Mesodermal cell (in vitro differentiated cells): ENCODE measurements at regions not wholly inside any gene's neighbourhood (a gene's known extent, or its start where the extent isn't known, plus 50 kb on each side); places are given as distances from the start of the nearest gene placed in this dataset.
"Not testable (repeated sequence)": the region's sequence is repeated elsewhere in the genome, so short reads cannot be mapped to it uniquely, and the experiment has no call there.

Source experiments
- H3K27ac ChIP-seq: 2 replicates; pipeline ENCODE4 v1.7.0; 2013; ENCODE audit warnings: mild to moderate bottlenecking, low read depth, low read length, moderate library complexity; ENCODE audit not compliant: severe bottlenecking
- H3K36me3 ChIP-seq: 2 replicates; pipeline ENCODE4 v1.7.1; 2013; ENCODE audit warnings: mild to moderate bottlenecking, low read length, moderate library complexity; ENCODE audit not compliant: control insufficient read depth, insufficient read depth
- H3K4me1 ChIP-seq: one replicate; pipeline ENCODE4 v1.7.1; 2013; ENCODE audit warnings: mild to moderate bottlenecking, low read length; ENCODE audit not compliant: insufficient read depth, control insufficient read depth, poor library complexity, severe bottlenecking
- H3K4me3 ChIP-seq: 2 replicates; pipeline ENCODE4 v1.7.0; 2013; ENCODE audit warnings: low read length, control low read depth, mild to moderate bottlenecking; ENCODE audit not compliant: insufficient read depth, poor library complexity, severe bottlenecking; ENCODE audit errors: extremely low read depth
- H3K9me3 ChIP-seq: 2 replicates; pipeline ENCODE4 v1.7.1; 2013; ENCODE audit warnings: mild to moderate bottlenecking, low read length, moderate library complexity; ENCODE audit not compliant: control insufficient read depth
- WGBS, 2 experiments: methylation state at CpG; one replicate each; pipeline ENCODE4 v1.1.5; 2013; ENCODE audit warnings: missing lambda C conversion rate in 2 of 2; ENCODE audit not compliant: insufficient coverage in 2 of 2; 5-methylcytosine and 5-hydroxymethylcytosine counted together

DNA sequence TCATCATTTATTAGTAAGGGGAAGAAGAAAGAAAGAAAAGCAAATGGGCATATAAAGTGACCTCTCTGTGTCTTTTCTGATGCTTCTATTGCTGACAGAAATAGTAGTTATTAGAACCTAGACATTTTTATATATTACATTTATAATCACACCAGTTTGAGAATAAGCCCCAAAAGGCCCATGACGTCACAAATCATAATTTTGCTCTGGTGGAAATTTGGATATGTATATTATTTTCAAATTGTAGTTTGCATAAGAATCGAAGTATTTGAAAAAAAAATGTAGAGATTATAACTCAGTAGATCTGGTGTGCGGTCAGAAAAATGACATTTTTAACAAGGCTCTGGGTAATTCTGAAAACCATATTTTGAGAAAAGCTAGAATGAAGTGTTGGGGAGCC is 101.2 kb upstream of the STEAP1 start:
- Histone ChIP-seq H3K4me1 (no peaks in the 10 kb centered on the region), H3K27ac (no peak overlapping the region), H3K36me3 (no peaks in the 10 kb centered on the region), H3K4me3 (no peak overlapping the region), H3K9me3 (no peaks in the 10 kb centered on the region)
- WGBS, 2 experiments = 70 to 94% methylated on average over 2 to 3 of the region's 3 CpGs

DNA sequence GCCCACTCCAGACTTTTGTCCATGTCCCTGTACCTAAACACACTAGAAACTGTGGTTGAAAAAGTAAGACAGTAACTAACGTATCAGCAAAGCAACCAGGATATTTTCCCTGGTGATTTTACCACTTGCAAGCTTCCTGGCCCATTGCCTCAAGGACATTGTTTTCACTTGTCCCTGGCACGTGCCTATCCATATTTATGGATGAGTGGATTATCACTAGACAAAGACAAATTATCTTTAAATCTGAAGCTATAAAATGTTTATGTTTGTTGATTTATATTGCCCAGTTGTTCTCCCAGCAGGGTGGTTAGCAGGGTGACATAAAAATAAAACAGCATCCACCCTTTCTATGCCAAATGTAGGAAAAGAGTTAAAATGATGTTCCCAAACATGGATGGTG is 93.2 kb upstream of the STEAP1 start:
- 100% methylated on average over 1 of the region's 2 CpGs; no CpG with 5 or more reads in 1 of the 2 experiments for WGBS, 2 experiments
- Histone ChIP-seq H3K27ac (no peak overlapping the region), H3K9me3 (no peaks in the 10 kb centered on the region), H3K4me1 (no peaks in the 10 kb centered on the region), H3K4me3 (no peak overlapping the region), H3K36me3 (no peaks in the 10 kb centered on the region)

DNA sequence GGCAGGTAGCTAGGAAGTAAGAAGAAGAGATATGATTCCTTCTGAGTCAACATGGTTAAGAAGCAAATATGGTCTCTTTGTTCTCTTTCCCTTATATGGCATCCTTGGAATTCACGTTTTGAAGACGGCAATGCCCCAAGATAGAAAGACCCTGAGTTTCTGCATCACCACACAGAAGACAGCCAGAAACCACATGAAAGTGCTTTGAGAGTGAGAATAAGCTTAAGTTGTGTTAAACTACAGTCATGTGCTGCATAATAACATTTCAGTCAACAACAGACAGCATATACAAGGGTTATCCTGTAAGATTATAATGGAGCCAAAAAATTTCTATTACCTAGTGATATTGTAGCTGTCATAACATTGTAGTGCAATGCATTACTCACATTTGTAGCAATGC is 89.9 kb upstream of the STEAP1 start:
- Histone ChIP-seq H3K4me1 (no peaks in the 10 kb centered on the region), H3K9me3 (no peaks in the 10 kb centered on the region), H3K27ac (no peak overlapping the region), H3K4me3 (no peak overlapping the region), H3K36me3 (no peaks in the 10 kb centered on the region)
- 80% methylated on average over 1 of the region's 2 CpGs; no CpG with 5 or more reads in 1 of the 2 experiments for WGBS, 2 experiments

DNA sequence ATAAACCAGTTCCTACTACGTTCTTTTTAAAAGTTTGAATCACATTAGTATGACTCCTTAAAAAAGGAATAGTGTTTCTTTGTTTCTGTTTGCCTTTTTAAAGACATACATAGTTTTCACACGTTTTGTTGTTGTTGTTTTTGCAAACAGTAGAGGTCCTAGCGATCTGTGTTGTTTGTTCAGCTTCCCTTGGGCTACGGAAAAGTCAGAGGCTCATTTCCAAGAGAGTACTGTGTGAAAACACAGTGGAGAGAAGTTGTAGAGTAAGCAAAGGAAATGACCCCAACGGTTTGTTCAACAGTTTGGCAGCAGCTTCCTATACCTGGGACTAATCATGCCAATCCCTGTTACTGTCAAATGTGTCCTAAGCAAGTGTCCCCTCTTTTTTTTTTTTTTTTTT is 87.1 kb upstream of the STEAP1 start:
- no peaks in the 10 kb centered on the region for H3K9me3 ChIP-seq
- H3K27ac ChIP-seq = no peak overlapping the region
- H3K36me3 ChIP-seq = no peaks in the 10 kb centered on the region
- 60% methylated on average over 5 of the region's 5 CpGs; no CpG with 5 or more reads in 1 of the 2 experiments for WGBS, 2 experiments
- H3K4me3 ChIP-seq = no peak overlapping the region
- no peaks in the 10 kb centered on the region for H3K4me1 ChIP-seq

DNA sequence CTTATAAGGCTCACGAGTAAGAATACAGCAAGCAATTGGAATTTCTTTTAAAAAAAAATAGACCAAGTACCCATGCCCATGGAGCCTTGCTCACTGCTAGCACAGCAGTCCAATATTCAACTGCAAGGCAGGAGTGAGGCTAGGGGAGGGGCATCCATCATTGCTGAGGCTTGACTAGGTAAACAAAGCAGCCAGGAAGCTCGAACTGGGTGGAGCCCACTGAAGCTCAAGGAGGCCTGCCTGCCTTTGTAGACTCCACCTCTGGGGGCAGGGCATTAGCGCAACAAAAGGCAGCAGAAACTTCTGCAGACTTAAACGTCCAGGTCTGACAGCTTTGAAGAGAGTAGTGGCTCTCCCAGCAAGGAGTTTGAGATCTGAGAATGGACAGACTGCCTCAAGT is 84.0 kb upstream of the STEAP1 start:
- not testable (repeated sequence) for H3K9me3 ChIP-seq, H3K27ac ChIP-seq
- 46 to 51% methylated on average over 3 to 4 of the region's 4 CpGs for WGBS, 2 experiments

DNA sequence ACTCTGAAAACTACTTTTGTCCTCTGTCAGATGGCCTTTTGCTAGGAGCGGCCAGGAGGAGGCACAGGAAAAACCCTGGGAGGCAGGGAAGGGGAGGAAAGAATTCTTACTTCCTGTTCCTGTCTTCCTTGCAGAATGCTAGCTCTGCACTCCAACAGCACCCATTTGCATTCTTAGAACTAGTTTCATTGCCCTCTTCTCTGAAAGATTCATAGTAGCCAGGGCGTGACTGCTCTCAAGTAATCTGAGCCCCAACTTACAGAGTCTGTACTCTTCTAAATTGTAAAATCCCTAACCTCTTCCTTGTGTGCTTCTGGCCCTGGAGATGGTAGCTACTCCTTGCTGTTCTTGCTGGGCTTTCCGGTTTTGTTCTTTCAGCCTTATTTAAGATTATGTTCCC is 75.3 kb upstream of the STEAP1 start:
- Histone ChIP-seq H3K4me1 (no peaks in the 10 kb centered on the region), H3K4me3 (no peak overlapping the region), H3K27ac (no peak overlapping the region), H3K9me3 (no peaks in the 10 kb centered on the region), H3K36me3 (no peaks in the 10 kb centered on the region)
- 81 to 86% methylated on average over 1 to 2 of the region's 3 CpGs for WGBS, 2 experiments

More for the DNA sequence above, 84.0 kb upstream of the STEAP1 start:
- not testable (repeated sequence) for H3K4me1 ChIP-seq, H3K36me3 ChIP-seq, H3K4me3 ChIP-seq

DNA sequence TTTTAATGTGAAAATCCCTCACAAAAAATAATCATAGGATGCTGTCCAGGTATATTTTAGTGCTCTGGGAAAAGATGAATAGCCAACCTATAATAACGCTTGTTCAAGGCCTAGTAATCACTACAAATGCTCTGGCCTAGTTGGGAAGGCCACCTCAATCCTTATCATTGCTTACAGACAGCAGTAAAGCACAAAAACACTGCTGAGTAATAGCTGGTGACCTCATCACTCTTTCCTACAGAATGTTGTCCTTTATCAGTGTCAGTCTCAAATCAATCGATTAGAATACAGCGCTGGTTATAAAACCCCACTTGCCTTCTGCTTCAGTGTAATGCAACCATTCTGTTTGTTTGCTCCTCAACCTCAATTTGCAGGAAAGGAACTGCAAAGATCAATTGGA is 72.6 kb upstream of the STEAP1 start:
- WGBS, 2 experiments = 84 to 87% methylated on average over 3 of the region's 3 CpGs
- H3K4me3 ChIP-seq = no peak overlapping the region
- H3K9me3 ChIP-seq = no peaks in the 10 kb centered on the region
- H3K4me1 ChIP-seq = no peaks in the 10 kb centered on the region
- no peak overlapping the region for H3K27ac ChIP-seq
- no peaks in the 10 kb centered on the region for H3K36me3 ChIP-seq

DNA sequence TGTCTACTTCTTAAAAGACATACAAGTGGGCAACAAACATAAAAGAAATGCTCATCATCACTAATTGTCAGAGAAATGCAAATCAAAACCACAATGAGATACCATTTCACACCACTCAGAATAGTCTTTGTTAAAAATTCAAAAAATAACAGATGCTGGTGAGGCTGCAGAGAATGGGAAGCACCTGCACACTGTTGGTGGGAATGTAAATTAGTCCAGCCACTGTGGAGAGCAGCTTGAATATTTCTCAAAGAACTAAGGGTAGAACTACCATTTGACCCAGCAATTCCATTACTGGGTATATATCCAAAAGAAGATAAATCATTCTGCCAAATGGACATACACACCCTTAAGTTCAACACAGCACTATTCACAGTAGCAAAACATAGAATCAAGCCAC is 61.8 kb upstream of the STEAP1 start:
- Histone ChIP-seq H3K9me3 (no peaks in the 10 kb centered on the region), H3K4me1 (no peaks in the 10 kb centered on the region), H3K27ac (no peak overlapping the region), H3K36me3 (no peaks in the 10 kb centered on the region), H3K4me3 (no peak overlapping the region)

DNA sequence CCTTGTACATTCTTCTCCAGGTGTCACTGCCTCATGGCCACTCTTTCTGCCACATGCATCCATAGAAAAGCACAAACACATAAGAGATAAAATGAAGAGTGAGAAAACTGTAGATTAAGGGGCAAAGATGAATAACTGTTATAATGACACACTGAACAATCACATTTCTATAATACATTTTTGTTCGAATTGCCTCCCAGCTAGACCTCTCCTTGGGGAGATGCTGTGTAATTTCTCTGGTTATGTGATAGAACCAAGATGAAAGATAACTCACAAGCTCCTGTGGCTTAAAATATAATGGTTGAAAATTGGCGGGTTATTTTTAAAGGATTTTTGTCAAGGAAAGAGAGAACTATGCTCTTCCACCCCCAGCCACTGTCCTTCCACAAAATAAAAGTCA is 60.2 kb upstream of the STEAP1 start:
- Histone ChIP-seq H3K9me3 (no peaks in the 10 kb centered on the region), H3K4me3 (no peak overlapping the region), H3K27ac (no peak overlapping the region), H3K36me3 (no peaks in the 10 kb centered on the region), H3K4me1 (no peaks in the 10 kb centered on the region)
- no CpG with 5 or more reads among the region's 2 CpGs for WGBS, 2 experiments
